ENCODE measurements at regions not wholly inside any gene's neighbourhood (a gene's known extent, or its start where the extent isn't known, plus 50 kb on each side); places are given as distances from the start of the nearest gene placed in this dataset.
"Not testable (repeated sequence)": the region's sequence is repeated elsewhere in the genome, so short reads cannot be mapped to it uniquely, and the experiment has no call there.

DNA sequence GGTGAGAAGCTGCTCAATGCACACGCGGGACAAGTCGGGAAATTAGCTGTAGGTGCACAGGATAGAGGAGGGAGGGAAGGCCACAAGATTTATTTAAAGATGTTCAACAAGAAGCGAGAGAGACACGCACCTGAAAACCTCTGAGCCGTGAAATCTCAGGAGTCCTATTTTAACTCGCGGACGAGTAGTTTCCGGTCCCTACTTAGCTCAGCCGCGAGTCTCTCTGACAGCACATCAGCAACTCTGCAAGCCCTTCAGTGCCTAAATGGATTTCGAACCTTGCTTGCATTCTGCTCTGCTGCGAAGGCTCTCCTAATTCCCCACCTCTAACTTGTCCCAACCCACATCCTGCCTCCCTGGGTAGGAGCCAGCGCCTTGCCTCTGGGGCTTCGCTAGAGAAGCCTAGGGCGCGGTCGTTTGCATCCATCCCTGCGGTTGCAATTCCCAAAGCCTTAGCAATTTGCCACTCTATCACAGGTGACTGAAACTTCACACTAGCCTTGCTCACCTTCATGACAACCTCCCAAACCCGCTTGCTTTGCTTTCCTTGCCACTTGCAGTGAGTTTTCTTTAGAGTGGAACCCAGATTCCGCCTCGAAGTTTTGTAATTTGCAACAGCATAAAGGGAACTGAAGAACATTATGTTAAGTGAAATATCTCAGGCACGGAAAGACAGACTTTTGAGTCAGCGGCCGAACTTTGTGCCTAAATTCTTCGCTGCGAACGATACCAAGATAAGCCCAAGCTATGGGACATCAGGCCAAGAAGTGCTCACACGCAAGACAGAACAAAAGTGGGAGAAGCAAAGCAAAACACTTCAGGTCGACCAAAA, 202.8 kb downstream of the KDM5D start:
- no peak for DNase-seq (ENCODE audit: low read depth in 2 of 2)

DNA sequence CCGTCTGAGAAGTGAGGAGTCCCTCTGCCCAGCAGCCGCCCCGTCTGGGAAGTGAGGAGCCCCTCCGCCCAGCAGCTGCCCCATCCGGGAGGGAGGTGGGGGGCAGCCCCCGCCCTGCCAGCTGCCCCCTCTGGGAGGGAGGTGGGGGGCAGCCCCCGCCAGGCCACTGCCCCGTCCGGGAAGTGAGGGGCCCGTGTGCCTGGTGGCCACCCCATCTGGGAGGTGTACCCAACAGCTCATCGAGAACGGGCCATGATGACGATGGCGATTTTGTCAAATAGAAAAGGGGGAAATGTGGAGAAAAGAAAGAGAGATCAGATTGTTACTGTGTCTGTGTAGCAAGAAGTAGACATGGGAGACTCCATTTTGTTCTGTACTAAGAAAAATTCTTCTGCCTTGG, 208.8 kb downstream of the KDM5D start:
- not testable (repeated sequence) for DNase-seq (ENCODE audit: low read depth in 2 of 2)

DNA sequence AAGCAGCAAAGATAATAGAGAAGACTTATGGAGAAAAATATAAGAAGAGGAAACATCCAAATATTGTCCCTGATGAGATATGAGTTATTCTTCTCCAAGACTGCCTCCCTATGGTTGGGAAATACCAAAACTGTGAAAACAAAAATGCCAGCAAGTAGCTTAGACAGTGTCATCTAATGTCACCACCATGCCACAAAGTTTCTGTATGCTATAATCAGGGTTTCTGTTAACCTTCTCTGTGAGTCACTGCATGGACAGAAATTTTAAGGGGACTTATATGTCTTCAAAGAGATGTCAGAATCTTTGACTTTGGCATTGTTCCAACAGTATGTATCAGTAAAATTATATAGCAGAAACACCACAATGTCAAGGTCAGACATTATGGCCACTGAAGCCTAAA, 222.6 kb downstream of the KDM5D start:
- no peak for DNase-seq (ENCODE audit: low read depth in 2 of 2)

DNA sequence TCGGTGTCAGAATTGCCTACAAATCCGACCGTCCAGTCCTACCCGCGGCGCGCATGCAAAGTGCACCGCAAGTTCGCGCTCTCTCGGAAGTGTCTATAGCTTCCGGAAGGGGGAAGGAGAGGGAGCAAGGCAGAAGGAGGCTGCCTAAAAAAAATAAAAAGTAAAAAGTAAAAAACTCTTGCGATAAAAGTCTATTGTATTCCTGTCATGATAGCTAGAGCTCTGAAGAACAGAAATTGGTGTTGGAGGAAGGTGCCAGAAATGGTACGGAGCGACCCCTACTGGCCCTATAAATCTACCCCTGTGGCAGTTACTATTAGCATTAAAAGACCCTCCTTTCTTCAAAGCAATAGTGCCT, 241.5 kb downstream of the KDM5D start:
- no peak for DNase-seq (ENCODE audit: low read depth in 2 of 2)

DNA sequence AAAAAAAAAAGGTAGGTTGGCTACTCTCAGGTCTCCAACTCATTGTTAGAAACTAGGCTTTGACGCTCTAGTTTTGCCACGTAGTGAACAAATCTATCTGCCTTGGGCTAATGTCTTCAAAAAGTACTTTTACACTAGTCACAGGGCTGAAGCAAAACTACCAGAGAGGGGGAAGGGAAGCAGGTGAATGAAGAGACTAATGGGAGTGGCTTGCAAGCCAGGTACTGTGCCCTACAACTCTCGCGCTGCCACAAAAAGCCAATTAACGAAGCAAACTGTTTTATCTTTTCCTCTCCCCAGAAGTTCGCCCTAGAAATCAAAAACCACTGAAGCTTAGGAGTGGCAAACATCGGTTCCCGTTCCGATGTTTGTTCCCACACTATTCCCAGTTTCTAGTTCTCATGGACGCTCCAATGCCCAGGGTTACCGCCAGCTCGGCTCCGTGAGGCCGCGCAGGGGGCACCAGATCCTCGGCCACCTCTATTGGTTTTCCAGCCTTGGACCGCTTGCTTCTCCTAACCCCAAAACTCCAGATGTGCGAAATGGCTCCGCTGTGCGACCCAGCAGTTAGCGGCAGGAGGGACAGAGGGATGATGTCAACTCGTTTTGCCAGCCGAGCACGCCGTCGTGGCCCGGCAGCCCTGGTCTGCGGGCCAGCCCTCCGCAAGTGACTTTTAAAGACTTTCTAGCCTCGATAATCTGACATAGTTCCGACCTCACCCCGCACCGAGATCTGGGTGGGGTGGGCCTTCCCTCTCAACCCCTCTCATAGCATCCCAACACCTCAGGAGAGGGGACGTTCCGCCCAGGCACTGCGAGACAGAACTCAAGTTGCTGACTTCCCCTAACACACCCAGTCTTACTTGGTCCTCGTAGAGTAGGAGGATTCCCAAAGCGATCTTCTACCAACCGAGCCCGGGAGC, 242.1 kb downstream of the KDM5D start:
- DNase-seq (ENCODE audit: low read depth in 2 of 2): no peak

DNA sequence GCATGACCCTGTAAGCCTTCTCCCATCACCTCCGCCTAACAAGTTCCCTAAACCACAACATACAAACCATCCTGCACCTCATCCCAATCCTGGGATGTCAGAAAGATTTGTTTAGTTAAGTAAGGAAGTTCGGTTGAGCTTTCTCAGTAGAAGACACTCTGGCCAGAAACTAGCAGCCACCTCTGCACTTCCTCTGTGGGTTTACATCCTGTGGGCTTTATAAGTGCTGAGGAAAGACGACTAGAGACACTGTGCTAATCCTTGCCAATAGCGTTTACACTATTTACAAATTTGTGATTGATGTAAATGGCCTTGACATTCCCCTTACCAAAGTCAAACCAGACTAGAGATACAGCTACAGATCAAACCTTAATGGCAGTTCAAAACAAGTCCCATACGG, 246.0 kb downstream of the KDM5D start:
- no peak for DNase-seq (ENCODE audit: low read depth in 2 of 2)

DNA sequence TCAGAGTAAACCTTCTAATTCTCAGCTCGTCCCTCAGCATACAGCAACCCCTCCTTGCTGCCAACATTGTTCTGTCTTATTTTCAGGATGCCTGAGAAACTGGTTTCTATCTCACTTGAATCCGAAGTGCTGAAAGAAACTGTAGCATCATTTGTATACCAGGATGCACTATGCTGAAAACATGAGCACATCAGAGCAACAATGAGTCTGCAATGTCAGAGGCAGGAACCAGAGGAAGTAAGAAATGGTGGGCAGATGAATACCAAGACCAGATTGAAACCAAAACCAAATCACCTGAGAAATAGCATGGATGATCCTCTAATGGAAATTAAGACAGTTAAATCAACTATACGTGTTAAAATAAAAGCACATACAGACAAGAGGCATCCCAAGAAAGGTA, 257.0 kb downstream of the KDM5D start:
- no peak for DNase-seq (ENCODE audit: low read depth in 2 of 2)

DNA sequence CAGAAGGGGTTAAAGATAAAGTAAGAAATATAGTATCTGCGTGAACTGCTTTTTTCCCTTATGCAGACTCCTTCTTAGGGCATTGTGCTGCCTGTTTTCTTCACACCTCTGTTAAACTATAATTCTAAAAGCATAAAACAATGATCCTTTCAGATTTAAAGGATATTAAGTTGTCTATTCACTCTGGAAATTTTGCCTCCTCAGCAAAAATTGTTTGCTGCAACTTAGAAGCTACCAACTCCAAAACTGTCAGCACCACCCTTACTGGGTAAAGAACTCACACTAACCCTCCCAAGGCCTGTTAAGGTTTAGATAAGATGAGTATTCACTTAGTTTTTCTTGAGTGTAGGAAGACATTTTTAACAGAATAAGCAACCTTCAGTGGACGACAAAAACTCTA, 259.5 kb downstream of the KDM5D start:
- no peak for DNase-seq (ENCODE audit: low read depth in 2 of 2)

DNA sequence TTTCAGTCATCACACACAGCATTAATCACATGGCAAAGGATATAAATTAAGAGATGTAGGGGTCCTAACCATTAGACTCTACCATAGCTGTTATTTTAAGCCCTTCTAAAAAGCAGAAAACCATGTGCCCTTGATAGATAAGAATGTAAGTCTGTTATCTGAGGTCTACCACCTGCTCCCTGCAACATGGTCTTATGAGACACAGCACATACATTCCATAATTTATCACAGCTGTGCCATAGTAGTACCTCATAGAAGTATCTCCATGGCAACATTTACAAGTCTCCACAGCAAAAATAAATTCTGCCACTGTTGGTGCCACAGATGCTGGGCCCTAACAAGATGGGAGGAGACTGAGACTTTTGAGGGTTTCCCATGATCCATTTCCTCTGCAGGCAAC, 265.4 kb downstream of the KDM5D start:
- DNase-seq (ENCODE audit: low read depth in 2 of 2): no peak

DNA sequence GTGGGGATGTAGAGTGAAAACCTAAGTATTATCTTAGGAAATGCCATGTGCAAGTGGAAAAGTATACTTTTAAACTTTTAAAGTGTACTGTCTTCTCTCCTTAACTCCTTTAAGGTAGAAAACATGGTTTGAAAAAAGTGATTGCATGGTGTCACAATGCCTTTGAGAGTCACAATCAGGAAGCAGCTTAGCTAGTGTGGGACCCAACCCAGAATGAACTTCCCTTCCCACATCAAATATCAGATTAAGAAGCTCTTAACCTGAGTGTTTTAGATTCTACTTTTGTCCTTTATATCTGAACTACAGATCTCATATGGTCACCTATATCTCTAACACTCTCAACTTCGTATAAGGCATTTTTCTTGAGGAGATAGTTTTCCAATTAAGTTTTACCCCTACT, 266.6 kb downstream of the KDM5D start:
- no peak for DNase-seq (ENCODE audit: low read depth in 2 of 2)

DNA sequence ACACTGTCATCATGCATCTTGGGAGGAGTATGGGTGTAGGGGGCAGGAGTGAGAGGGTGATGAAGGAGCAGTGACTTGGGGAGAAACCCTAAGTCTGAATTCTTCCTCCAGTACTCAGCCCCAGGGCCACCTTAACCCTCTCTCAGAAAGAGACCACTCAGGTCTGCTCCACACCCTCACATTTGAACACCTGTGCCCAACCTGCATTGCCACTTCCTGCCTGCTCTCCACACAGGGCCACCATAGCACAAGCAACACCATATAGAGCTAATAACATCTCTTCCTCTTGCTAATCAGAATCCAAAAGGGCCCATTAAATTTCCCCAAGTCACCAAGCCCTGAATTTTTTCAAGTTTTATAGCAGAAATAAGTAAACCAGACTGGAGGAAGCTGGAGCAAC, 278.7 kb downstream of the KDM5D start:
- no peak for DNase-seq (ENCODE audit: low read depth in 2 of 2)

DNA sequence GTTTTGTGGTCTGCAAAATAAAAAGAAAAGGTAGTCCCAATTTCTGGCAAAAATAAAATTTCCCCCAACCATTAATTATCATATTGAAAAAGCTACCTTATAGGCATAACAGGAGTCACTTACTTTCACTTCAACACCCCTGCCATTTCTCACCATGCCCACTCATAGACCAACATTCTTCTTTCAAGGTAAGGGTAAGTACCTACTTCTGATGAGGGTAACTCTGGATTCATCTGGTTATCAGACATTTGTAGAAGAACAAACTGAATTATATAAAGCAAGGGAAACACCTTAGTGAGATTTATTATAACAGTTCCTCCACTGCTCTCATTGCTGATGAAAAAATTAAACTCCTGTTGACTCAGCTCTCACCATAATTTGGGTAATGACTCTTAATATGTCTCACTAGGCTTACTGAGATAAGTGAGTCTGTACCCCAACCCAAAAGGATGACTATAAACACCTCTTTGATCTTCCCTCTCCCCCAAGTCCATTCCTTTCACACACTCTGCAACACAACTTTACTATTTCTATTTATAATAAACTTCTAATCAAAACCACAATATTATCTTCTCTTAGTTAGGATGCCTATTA, 287.6 kb downstream of the KDM5D start:
- no peak for DNase-seq (ENCODE audit: low read depth in 2 of 2)

DNA sequence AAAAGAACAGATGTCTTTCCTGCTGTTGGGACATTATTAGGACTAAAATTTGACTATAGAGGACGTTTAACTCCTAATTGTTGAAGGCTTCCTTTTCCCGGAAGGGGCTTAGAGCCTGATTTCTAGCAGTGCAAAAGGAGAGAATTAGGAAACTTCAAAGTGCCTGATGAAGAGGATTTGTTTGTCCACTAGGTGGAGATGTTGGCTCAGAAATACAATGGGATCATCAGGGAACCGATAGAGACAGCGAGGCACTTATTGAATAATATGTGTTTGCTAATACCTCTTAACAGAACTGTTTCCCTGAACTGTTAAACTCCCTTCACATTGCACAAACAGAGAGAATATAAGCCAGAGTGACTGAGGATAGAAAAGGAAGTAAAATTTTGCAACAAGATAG, 311.5 kb downstream of the KDM5D start:
- DNase-seq (ENCODE audit: low read depth in 2 of 2): no peak

DNA sequence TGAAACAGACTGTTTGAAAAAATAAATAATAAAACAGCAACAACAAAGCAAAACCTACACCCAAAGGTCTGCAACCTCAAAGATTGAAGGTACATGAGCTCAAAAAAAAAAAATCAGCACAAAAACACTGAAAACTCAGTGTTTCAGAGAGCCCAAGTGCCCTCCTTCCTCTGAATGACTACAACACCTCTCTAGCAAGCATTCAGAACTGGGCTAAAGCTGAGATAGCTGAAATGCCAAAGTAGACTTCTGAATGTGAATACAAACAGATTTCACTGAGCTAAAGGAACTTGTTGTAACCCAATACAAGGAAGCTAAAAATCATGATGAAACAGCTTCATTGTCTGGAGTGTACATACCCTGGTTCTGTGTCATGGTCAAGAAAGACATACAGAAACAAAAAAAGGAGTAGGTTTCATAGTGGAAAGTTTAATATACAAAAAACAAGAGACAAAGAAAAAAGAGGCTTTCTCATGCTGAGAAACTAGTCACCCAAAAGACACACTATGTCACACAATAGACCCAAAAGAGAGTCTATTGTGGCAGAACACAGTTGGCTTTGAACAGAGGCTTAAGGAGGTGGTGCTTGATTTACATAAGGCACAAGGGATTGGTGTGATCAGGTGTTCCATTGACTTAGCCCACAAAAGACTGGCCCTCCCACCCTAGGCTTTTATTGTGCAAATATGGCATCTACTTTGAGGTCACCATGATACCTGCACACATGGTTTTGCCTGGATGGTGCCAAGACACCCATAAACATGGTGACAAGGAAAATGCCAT, 316.6 kb downstream of the KDM5D start:
- no peak for DNase-seq (ENCODE audit: low read depth in 2 of 2)

DNA sequence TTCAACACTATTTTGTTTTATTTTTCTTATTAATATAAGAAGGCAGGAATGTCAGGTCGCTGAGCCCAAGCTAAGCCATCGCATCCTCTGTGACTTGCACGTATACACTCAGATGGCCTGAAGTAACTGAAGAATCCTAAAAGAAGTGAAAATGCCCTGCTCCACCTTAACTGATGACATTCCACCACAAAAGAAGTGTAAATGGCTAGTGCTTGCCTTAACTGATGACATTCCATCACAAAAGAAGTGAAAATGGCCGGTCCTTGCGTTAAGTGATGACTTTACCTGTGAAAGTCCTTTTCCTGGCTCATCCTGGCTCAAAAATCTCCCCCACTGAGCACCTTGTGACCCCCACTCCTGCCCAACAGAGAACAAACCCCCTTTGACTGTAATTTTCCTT, 317.3 kb downstream of the KDM5D start:
- not testable (repeated sequence) for DNase-seq (ENCODE audit: low read depth in 2 of 2)

DNA sequence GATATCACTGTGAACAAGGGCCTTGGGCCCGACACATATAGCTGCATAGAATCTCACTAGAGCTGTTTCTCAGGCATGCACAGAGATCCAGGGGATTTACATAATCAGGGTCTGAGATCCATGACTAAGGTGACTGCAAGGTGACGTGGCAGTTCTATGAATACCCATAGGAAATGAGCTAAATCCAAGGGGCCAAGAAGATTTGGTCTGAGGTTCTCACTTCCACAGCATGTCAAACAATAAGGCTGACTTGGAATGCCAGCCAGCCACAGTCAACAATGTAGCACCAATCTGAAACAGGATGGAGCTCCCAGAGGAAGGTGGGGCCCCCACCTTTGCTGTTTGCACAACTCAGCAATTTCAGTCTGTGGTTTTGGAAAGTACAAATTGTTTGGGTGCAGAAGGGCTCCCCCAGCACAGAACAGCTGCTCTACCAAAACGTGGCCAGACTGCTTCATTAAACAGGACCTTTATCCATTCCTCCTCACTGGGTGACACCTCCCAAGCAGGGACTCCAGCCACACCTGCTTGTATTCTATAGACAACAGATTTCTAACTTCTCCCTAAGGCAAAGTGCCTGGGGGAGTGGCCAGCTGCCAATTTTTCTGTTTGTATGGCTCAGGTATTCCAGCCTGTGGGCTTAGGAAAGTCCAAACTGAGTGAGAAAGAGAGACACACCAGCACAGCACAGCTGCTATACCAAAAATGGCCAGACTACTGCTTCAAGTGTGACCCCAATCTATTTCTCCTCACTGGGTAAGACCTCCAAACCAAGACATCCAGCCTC, 333.4 kb downstream of the KDM5D start:
- no peak for DNase-seq (ENCODE audit: low read depth in 2 of 2)

DNA sequence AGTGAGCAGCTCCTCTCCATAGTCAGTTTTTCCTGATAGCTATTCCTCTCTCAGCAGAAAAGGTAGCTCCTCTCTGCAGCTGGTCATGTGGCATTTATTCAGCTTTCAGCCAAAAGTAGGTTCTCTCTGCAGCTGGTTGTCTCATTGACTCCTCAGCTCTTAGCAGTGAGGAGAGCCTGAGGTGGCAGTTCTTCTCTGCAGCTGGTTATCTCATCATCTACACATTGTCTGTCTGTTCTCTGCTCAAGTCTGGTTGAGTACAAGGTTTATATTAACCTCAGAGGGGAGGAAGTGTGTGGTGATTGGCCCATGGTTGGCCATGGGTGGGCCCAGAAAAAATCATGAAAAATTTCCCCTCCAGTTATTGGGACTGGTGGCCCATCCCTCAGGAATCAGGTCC, 338.3 kb downstream of the KDM5D start:
- DNase-seq (ENCODE audit: low read depth in 2 of 2): no peak

DNA sequence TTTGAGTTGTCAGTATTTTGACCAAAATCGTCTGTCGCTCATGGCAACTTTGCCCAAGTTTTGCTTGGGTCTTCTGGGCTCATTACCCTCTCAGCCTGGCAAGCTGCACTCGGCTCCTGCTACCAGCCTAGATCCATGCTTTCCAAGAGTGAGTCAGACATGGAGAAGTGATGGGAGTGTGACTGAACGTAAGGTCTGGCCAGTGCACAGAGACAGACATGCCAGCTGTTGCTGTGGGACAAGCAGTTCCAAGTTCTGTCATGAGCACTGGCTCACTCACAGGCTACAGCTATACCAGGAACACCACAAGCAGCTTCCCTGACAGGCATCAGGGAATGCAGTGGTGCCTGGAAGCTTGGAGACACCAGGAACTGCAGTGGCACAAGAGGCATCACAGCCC, 338.9 kb downstream of the KDM5D start:
- no peak for DNase-seq (ENCODE audit: low read depth in 2 of 2)

DNA sequence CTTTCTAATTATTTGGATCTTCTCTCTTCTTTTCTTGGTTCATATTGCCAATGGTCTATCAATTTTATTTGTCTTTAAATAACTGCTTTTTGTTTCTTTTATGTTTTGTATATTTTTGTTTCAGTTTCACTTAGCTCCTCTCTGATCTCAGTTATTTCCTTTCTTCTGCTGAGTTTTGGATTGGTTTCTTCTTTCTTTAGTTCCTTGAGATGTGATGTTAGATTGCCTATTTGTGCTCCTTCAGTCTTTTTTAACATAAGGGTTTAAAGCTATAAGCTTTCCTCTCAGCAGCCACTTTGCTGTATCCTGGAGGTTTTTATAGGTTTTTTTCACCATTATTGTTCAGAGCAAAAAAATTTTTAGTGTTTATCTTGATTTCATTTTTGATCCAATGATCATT, 351.6 kb downstream of the KDM5D start:
- no peak for DNase-seq (ENCODE audit: low read depth in 2 of 2)

DNA sequence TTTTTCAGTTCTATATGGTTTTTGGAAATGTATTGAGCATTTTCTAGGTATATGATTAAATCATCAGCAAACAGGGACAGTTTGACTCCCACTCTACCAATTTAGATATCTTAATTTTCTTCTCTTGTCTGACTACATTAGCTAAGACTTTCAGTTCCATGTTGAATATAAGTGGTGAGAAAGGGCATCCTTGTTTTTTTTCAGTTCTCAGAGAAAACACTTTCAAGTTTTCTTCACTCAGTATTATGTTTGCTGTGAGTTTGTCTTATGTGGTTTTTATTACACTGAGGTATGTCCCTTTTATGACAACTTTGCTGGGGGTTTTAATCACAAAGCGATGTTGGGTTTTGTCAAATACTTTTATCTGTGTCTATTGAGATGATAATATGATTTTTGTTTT, 352.6 kb downstream of the KDM5D start:
- DNase-seq (ENCODE audit: low read depth in 2 of 2): no peak

DNA sequence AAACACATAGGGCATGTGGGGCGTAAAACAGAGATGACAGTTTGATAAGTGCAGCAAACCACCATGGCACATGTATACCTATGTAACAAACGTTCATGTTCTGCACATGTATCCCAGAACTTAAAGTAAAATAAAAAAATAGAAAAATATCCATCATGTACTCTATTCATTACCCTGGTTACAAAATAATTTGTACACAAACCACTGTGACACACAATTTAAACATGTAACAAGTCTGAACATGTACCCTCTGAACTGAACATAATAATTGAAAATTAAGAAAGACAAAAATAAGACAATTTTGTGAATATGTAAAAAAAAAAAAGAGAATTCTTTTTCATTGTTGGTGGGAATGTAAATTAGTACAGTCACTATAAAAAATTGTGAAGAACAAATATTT, 379.2 kb downstream of the KDM5D start:
- DNase-seq (ENCODE audit: low read depth in 2 of 2): no peak
